MM.1S (cell line): ENCODE measurements at regions not wholly inside any gene's neighbourhood (a gene's known extent, or its start where the extent isn't known, plus 50 kb on each side); places are given as distances from the start of the nearest gene placed in this dataset.

Source experiments
- DNase-seq: peaks from one replicate; pipeline ENCODE4 v3.0.0-alpha.2; 2015
- H2AFZ ChIP-seq: fragments of 300-600 bp; sonication (generic); 2 replicates; pipeline ENCODE4 v1.6.0; 2016; ENCODE audit warnings: antibody characterized with exemption, low read length
- H3F3A ChIP-seq: fragments of 300-600 bp; sonication (generic); 2 replicates; pipeline ENCODE4 v1.6.1; 2016; ENCODE audit warnings: mild to moderate bottlenecking, antibody characterized with exemption, low read length, moderate library complexity, mixed read lengths; ENCODE audit not compliant: insufficient read depth
- H3K27ac ChIP-seq: fragments of 300-600 bp; sonication (generic); 2 replicates; pipeline ENCODE4 v1.5.1; 2016; ENCODE audit warnings: mild to moderate bottlenecking, low read length
- H3K27me3 ChIP-seq: fragments of 300-600 bp; sonication (generic); replicated peaks from 2 replicates; pipeline ENCODE4 v1.6.0; 2016; ENCODE audit warnings: low read length; ENCODE audit not compliant: insufficient read depth
- H3K36me3 ChIP-seq: fragments of 300-600 bp; sonication (generic); replicated peaks from 2 replicates; pipeline ENCODE4 v1.6.1; 2016; ENCODE audit warnings: mild to moderate bottlenecking, low read length, mixed read lengths; ENCODE audit not compliant: insufficient read depth
- H3K4me1 ChIP-seq: fragments of 300-600 bp; sonication (generic); 2 replicates; pipeline ENCODE4 v1.6.1; 2016; ENCODE audit warnings: low read length, mixed read lengths
- H3K4me2 ChIP-seq: fragments of 300-600 bp; sonication (generic); 2 replicates; pipeline ENCODE4 v1.6.0; 2016; ENCODE audit warnings: low read depth, low read length
- H3K4me3 ChIP-seq: fragments of 300-600 bp; sonication (generic); 2 replicates; pipeline ENCODE4 v1.5.1; 2016; ENCODE audit warnings: low read length, mixed read lengths
- H3K79me2 ChIP-seq: fragments of 300-600 bp; sonication (generic); 2 replicates; pipeline ENCODE4 v1.6.1; 2016; ENCODE audit warnings: mixed run types, low read length, mixed read lengths
- H3K9ac ChIP-seq: fragments of 300-600 bp; sonication (generic); 2 replicates; pipeline ENCODE4 v1.6.1; 2016; ENCODE audit warnings: low read length, mixed read lengths
- H3K9me2 ChIP-seq: fragments of 300-600 bp; sonication (generic); replicated peaks from 2 replicates; pipeline ENCODE4 v1.6.1; 2016; ENCODE audit warnings: mild to moderate bottlenecking, low read length, mixed read lengths; ENCODE audit not compliant: insufficient read depth
- H3K9me3 ChIP-seq: fragments of 300-600 bp; sonication (generic); replicated peaks from 2 replicates; pipeline ENCODE4 v1.6.1; 2016; ENCODE audit warnings: mild to moderate bottlenecking, low read length, mixed read lengths; ENCODE audit not compliant: insufficient read depth
- H4K20me1 ChIP-seq: fragments of 300-600 bp; sonication (generic); 2 replicates; pipeline ENCODE4 v1.6.1; 2016; ENCODE audit warnings: mild to moderate bottlenecking, low read length, moderate library complexity, mixed read lengths; ENCODE audit not compliant: insufficient read depth
- CTCF ChIP-seq: fragments of 300-600 bp; sonication (generic); IDR thresholded peaks from 2 replicates; pipeline ENCODE4 v1.5.1; 2016; ENCODE audit warnings: antibody characterized with exemption, low read length, mixed read lengths
- EZH2 ChIP-seq: fragments of 300-600 bp; sonication (generic); optimal IDR thresholded peaks from 2 replicates; pipeline ENCODE3; 2017; ENCODE audit warnings: low read depth, mild to moderate bottlenecking, antibody characterized with exemption, low read length, mixed read lengths
- EZH2phosphoT487 ChIP-seq: fragments of 300-600 bp; sonication (generic); IDR thresholded peaks from 2 replicates; pipeline ENCODE4 v1.6.1; 2018; ENCODE audit warnings: antibody characterized with exemption, low read length

- Histone ChIP-seq H3K36me3 (no peaks in the 10 kb centered on the region), H3K79me2 (no peaks in the 10 kb centered on the region), H3K27ac (no peak overlapping the region), H3F3A (no peaks in the 10 kb centered on the region), H3K9ac (no peak overlapping the region), H2AFZ (no peak overlapping the region), H4K20me1 (no peaks in the 10 kb centered on the region), H3K4me3 (no peak overlapping the region), H3K4me2 (no peak overlapping the region), H3K9me3 (no peaks in the 10 kb centered on the region), H3K4me1 (no peaks in the 10 kb centered on the region), H3K9me2 (no peaks in the 10 kb centered on the region), H3K27me3 (0 out of 2 replicates have a peak, but pooled peaks cover 4% of the 10 kb centered on the region)
- DNase-seq = no peak
- TF ChIP-seq CTCF (no peak), EZH2phosphoT487 (no peak), EZH2 (no peak)
Observed at GRCh38 chr2:239495791-239496233, 95.0 kb upstream of the HDAC4 start.

- no peak for TF ChIP-seq EZH2phosphoT487
- TF ChIP-seq EZH2 = no peak
- no peak for TF ChIP-seq CTCF
Observed at GRCh38 chr2:239495175-239495574, 94.4 kb upstream of the HDAC4 start.

GRCh38 chr2:239494578-239494977 lies 93.8 kb upstream of the HDAC4 start:
- Histone ChIP-seq H3K36me3 (no peaks in the 10 kb centered on the region), H3K27me3 (no peaks in the 10 kb centered on the region), H2AFZ (no peak overlapping the region), H3K27ac (no peak overlapping the region), H3K4me3 (no peak overlapping the region), H3K4me2 (no peak overlapping the region), H3K4me1 (no peaks in the 10 kb centered on the region), H4K20me1 (no peaks in the 10 kb centered on the region), H3K9me2 (no peaks in the 10 kb centered on the region), H3K9me3 (no peaks in the 10 kb centered on the region), H3K9ac (no peak overlapping the region), H3F3A (no peaks in the 10 kb centered on the region), H3K79me2 (no peaks in the 10 kb centered on the region)
- no peak for TF ChIP-seq CTCF
- DNase-seq = no peak

More at GRCh38 chr2:239495175-239495574, 94.4 kb upstream of the HDAC4 start:
- H3K9ac ChIP-seq = no peak overlapping the region
- H3F3A ChIP-seq = no peaks in the 10 kb centered on the region
- no peak overlapping the region for H3K27ac ChIP-seq
- H3K9me2 ChIP-seq = no peaks in the 10 kb centered on the region
- no peak for DNase-seq
- H3K36me3 ChIP-seq = no peaks in the 10 kb centered on the region
- no peaks in the 10 kb centered on the region for H3K79me2 ChIP-seq
- no peaks in the 10 kb centered on the region for H3K4me1 ChIP-seq
- H3K4me2 ChIP-seq = no peak overlapping the region
- H3K27me3 ChIP-seq = 0 out of 2 replicates have a peak, but pooled peaks cover 2% of the 10 kb centered on the region
- H2AFZ ChIP-seq = no peak overlapping the region
- no peaks in the 10 kb centered on the region for H4K20me1 ChIP-seq
- no peaks in the 10 kb centered on the region for H3K9me3 ChIP-seq
- no peak overlapping the region for H3K4me3 ChIP-seq
